HG02642 (cell line): ENCODE measurements at regions not wholly inside any gene's neighbourhood (a gene's known extent, or its start where the extent isn't known, plus 50 kb on each side); places are given as distances from the start of the nearest gene placed in this dataset.
"Not testable (repeated sequence)": the region's sequence is repeated elsewhere in the genome, so short reads cannot be mapped to it uniquely, and the experiment has no call there.

Source experiments
- ATAC-seq: cut with Tn5 transposase; IDR thresholded peaks from one replicate; pipeline ENCODE4 v1.9.1; 2021; ENCODE audit warnings: mild to moderate bottlenecking; ENCODE audit not compliant: unreplicated experiment, poor library complexity

DNA sequence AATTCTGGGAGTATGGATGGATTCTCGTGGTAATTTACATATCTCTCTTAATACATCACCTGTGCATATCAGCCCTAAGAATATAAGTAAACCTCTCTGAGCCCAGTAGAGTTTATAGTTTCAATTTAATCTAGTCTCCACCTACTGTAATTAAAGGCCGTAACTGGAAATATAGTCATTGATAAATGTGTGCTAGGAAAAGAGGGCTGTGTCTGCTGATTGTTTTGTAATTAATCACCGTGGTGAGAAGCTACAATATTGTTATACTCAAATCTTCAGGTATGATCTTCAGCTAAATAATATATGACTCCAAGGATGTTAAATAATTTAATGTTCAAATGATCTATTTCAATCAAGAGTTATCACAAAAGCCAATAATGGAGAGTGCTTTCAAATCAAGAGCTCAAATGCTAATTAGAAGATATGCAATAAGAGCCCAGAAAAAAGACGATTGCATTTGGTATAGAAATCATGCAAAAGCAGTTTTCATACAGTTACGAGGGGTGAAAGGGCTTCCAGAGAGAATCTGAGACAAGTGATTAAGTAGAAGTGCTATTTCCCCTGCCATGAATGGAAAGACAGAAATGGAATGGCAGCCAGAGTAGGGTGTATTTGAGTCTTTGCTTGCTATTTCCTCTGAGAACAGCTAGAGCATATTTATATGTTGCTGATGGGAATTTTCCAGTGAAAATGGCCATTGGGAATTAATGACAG lies 1134.3 kb downstream of the NCAM2 start:
- ATAC-seq: no peak

DNA sequence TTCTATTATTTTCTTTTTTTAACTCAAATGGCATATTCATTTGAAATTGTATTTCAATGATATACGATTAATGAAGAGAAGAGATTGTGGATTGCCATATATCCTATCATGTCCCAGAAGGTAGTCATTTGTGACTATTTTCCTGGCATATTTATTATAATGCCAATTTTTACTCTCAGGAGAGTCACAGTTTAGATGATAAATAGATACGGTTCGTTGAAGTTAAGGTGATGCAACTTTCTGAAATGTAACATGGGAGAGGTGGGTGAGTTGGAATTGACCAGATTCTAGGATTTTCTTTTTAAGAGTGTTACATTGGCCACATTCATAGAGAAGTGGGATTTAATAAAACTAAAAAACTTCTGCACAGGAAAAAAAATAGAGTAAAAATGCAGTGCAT lies 1138.5 kb downstream of the NCAM2 start:
- no peak for ATAC-seq

DNA sequence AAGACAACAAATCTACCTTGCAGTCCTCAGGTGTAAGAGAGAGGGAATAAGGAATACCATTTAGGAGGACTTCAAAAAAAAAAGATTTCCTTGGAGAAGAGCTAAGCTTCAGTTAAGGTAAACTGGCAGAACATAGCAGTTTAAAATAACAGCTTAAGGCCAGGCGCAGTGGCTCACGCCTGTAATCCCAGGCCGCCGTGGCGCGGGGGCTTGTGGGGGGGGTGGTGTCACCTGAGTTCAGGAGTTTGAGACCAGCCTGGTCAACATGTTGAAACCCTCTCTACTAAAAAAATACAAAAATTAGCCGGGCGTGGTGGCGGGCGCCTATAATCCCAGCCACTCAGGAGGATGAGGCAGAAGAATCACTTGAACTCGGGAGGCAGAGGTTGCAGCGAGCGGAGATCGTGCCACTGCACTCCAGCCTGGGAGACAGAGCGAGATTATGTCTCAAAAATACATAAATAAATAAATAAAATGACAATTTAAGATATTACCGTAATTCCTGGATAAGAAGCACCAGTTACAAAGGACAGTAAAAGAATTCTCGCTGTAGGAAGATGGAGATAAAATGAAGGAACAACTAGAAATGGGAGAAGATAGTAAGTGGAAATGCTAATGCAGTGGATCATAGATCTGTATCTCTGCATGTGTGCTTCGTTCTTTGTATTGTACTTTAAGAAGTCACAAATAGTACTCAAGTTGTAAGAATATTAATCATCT lies 1140.2 kb downstream of the NCAM2 start:
- ATAC-seq: no peak

DNA sequence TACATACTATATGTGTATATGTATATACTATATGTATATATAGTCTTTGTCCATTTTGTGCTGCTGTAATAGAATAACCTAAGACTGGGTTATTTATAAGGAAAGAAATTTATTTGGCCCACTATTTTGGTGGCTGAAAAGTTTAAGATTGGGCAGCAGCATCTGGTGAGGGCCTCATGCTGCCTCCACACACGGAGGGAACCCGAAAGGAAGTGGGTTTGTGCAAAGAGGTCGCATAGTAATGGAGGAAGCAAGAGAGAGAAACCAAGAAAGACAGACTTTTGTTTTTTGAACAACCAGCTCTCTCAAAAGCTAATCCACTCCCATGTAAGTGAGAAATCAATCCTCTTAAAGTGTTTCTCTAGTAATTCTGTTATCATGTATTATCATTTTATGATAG lies 1147.3 kb downstream of the NCAM2 start:
- no peak for ATAC-seq

DNA sequence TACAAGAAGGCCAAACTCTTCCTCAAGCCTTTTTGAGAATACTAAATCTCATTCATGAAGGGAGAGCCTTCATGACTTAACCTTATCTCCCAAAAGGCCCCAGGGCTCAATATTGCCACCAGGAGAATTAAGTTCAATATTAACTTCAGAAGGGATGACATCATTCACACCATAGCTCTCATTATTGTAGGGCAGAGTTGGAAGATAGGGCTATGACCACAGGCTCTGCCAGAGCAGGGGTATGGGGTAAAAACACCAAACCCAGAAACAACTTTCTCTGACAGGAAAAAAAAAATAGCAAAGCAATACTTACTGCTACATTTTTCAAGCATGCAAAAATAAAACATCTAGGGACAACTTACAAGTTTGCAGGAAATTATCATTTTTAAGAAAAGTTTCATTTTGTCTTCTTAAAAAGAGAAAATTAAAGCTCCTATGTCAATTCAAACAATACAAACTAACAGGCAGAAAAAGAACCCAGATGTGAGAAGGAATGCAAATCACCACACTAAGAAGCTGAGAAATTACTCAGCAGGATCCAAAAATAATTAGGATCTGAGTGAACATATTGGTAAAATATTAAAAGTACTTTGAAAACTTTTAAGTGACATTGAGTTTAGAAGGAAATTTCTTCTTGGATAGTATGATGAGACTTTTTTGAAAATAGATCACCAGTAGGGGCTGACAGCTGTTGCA lies 1156.5 kb downstream of the NCAM2 start:
- peak; percentile 52 for ATAC-seq

DNA sequence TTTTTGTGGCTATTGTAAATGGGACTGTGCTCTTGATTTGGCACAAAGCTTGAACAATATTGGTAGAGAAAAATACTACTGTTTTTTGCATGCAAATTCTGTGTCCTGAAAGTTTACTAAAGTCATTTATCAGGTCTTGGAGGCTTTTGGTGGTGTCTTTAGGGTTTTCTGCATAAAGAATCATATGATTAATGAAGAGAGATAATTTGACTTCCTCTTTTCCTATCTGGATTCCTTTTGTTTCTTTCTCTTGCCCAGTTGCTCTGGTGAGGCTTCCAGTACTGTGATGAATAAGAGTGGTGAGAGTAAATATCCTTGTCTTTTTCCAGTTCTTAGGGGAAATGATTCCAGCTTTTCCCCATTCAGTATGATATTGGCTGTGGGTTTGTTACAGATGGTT lies 1166.7 kb downstream of the NCAM2 start:
- no peak for ATAC-seq

DNA sequence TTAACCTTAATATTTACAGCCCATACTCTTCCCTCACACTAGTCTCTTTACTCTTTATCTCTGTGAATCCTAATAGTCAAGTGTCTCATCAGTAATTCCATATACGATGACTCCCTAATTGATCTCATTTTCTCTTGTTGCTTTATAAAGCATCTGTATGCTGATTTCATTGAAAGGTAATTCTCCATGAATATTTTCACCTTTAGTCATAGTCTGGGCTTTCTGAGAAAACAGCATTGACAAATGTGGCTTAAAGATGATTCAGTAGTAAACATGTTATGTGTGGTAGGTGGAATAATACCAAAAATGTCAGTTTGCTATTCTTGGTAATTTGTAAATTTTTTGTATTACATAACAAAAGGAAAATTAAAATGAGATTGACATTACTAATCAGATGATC lies 1176.5 kb downstream of the NCAM2 start:
- ATAC-seq: no peak

DNA sequence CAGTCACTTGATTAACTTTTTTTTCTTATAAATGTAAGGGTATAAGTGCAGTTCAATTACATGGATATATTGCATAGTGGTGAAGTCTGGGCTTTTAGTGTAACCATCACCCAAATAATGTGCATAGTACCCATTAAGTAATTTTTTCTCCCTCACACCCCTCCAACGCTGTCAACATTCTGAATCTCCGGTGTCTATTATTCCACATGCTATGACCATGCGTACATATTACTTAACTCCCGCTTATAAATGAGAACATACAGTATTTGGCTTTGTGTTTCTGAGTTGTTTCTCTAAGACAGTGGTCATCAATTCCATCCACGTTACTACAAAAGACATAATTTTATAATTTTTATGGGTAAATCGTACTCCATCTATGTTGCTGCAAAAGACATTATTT lies 1191.1 kb downstream of the NCAM2 start:
- ATAC-seq: no peak

DNA sequence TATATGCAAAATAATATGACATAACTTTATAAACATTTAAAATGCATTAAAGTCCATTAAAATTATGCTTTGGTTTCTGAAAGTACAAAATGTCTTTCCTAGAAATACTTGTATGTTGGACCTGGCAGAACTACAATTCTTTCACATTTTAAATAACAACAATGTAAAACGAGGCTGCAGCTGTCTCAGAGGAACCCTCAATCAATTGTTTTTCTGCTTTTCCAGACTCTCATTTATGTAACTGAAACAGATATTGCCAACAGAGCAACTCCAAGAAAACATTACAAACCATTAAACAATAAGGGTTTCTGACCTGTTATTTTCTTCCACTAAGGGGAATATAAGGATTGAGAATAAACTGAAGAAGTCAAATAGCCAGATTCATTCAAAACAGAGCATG lies 1193.4 kb downstream of the NCAM2 start:
- no peak for ATAC-seq

DNA sequence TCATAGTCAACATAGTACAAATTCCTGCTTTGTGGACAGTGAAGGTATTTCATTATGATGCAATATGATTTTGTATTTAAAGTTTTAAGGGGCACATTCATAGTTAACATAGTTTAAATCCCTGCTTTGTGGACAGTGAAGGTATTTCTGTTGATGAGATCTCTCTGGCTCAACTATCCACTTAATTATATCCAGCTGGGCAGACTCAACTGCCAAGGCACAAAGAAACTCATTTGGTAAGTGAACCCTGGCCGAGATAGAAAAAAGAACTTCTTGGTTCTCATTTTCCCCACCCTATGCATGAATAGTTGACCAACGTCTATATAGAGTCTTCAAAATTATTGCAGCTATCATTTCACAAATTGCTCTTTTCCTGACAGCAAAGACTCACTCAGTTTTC lies 1194.6 kb downstream of the NCAM2 start:
- no peak for ATAC-seq

DNA sequence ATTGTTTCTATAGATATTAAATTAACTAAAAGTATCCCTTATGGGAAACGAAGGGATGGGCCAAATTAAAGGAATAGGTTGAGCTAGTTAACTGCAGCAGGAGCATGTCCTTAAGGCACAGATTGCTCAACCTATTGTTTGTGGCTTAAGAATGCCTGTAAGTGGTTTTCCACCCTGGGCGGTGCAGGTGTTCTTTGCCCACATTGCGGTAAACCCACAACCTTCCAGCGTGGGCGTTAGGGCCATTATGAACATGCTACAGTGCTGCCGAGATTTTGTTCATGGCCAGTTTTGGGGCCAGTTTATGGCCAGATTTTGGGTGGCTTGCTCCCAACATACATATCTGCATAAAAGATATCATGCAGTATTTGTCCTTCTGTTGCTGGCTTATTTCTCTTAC lies 1196.8 kb downstream of the NCAM2 start:
- not testable (repeated sequence) for ATAC-seq

DNA sequence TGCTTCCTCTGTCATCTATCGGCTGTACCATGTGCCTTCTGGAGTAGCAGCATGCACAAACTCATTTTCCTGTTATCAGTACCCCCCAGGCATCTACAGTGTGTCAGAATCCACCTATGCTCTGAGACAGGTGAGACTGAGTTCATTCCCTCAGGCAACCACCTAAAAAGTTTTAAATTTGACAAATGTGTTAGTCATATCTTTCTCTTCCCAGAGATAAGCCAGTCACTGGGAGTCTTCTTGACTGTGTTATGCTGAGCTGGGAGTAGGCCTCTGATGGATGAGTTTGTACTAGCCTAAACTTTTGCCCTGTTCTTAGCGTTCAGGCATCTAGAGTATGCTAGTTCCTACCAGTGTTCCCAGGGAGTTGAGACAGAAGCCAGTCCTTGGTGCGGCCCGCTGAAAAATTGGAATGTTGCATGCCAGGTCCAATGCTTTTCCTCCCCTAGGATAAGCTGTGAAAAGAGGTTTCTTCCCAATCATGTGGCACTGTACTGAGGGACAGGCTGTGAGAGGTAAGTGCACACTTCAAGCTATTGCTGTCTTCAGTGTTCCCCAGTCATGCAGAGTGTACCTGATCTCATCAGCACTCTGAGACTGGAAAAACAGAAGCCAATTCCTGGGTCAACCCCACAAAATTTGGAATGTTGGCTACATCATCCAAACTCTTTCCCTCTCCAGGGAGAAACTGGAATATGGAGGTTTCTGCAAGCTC lies 1202.3 kb downstream of the NCAM2 start:
- no peak for ATAC-seq

DNA sequence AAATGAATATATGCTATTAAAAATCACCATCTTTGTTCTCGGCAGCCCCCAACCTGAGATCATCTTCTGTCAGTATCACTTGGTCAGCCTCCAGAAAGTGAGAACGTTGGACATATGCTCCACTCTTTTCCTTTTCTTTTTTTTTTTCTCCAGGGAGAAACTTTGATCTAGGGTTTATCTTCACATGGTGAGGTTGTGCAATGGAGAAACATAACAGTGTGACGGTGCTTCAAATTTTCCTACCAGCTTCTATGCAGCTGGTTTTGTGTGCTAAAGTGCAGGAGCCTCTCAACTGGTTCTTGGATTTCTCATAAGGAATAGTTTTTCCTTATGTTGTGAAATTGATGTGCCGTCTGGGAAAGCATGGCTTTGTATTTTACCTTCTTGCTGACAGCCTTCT lies 1202.9 kb downstream of the NCAM2 start:
- no peak for ATAC-seq

DNA sequence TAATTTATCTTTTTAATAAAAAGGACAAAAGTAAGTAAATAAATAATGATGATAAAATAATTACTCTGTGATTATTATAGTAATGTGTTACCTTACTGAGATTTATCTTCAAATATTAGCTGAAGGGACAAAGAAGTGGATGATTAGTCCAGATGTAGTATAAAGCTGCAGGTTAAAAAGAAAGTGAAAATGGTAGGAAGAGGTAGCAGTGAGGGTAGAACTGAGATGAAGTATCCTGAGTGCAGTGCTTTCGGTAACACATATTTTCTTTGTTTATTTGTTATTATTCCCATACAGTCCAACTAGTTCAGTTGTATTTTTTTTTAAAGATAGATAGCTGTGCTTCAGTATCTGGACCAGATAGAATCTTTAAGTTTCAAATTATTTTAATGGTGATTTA lies 1203.5 kb downstream of the NCAM2 start:
- ATAC-seq: no peak

DNA sequence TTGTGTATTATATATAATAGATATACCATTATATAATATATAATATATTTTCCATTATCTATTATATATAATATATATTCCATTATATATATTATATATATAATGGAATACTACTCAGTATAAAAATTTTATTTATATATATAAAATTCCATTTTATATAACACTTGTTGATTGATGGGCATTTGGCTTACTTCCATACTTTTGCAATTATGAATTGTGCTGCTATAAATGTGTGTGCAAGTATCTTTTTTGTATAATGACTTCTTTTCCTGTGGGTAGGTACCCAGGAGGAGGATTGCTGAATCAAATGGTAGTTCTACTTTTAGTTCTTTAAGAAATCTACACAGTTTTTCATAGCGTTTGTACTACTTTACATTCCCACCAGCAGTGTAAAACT lies 1211.1 kb downstream of the NCAM2 start:
- ATAC-seq: no peak

DNA sequence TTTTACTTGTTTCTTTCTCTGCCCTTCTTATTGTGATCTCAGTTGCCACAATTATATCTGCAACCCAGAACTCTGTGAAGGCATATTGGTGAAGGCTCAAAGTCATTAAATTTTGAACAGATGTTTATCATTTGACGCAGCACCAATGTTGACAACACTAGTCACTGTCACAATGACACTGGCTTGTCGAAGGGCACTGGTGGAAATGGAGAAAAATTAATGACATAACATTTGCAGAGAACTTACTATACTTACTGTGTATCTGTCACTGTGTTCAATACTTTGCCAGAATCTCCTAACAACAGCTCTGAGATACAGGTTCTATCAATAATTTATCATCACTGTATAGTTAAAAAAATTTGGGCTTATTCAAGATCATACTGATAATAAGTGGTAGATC lies 1213.7 kb downstream of the NCAM2 start:
- ATAC-seq: no peak

DNA sequence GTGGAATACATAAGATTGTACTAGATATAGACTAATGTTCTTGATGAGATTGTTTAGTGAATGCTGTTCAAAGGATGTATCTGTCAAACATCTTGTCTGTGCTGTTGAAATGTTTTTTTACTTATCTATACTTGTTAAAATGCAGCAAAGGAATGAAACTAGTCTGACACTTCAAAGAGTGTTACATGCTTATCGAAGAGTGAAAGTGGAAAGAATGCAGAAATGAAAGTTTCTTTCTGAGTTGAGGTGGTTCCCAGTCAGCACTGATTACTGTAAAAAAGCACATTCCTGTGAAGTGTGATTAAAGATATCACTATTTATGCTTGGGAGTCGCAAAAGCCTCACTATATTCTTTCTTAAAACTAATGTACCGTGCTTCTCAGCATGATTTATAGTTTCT lies 1225.2 kb downstream of the NCAM2 start:
- peak; percentile 94 for ATAC-seq

DNA sequence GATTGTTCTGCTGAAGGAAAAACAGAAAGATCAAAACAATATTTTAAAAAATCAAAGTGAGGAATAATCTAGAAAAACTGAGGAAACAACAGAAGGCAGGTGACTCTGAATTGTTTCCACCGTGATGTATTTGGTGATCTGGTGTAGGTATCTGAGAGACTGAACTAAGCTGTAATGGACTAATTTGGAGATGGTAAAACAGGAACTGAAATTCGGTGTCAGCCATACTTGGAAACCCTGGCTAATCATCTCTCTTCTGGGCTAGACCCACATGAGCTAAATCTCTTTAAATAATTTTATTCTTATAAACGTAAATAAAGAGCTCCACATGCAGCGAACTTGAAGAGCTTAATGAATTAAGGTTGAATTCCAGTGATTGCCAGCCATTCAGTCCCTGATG lies 1226.1 kb downstream of the NCAM2 start:
- peak; percentile 81 for ATAC-seq

DNA sequence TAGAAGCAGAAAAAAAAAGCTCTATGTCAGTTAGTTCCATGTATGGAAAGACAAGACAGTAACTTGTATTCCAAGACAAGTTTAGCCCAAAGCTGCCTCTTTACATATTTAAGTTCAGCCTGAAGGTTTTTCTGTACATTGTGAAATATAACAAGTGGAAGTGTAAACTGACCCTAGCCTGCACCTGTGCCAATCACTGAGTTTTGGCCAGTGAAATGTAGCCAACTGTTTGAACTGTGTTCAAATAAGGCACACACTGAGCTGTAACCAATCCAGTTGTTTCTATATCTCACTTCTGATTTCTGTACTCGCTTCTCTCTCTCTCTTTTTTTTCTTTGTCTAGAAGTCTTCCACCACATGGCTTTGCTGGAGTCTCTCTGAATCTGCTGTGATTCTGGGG lies 1227.1 kb downstream of the NCAM2 start:
- ATAC-seq: no peak

DNA sequence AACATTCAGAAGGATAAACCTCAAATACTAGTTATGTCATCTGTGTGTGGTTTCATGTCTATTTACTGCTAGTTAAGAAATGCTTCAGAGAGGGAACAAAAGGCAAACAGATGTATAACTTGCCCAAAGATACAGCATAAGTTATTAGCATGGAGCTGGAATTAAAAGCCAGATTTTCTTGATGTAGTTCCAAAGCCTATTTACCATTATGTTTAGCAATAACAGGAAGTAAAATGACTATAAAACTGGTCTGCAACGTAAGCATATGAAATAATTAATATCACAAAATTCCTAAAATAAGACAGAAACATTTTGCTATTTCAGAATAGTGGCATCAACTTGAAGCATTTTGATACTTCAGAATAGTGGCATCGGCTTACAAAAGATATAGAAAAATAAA lies 1232.8 kb downstream of the NCAM2 start:
- no peak for ATAC-seq
